GM12878 (cell line): ENCODE measurements at regions not wholly inside any gene's neighbourhood (a gene's known extent, or its start where the extent isn't known, plus 50 kb on each side); places are given as distances from the start of the nearest gene placed in this dataset.

Experiments
- ATAC-seq: fragments of 200-7000 bp; cut with Tn5 transposase; 3 replicates; pipeline ENCODE4 v1.9.1; 2020; ENCODE audit warnings: mild to moderate bottlenecking, moderate library complexity
- BruUV-seq: library from RNA; stranded (reverse); fragments of 400-500 nt; replicated peaks from 2 replicates; lab custom pipeline; 2021; lab: Mats Ljungman, UMichigan
- CTCF ChIA-PET: fragments of 300-600 bp; sonication (Branson Sonifier 250); formaldehyde crosslinking; extraction: SDS; loops from one replicate; lab custom pipeline; 2021; ENCODE audit warnings: inconsistent platforms; lab: Yijun Ruan, JAX
- POLR2A ChIA-PET: fragments of 350-600 bp; formaldehyde crosslinking; extraction: SDS; loops from one replicate; lab custom pipeline; 2021; ENCODE audit warnings: inconsistent platforms; lab: Charles Lee
- RAD21 ChIA-PET: fragments of 300-600 bp; sonication (Branson Sonifier 250); formaldehyde crosslinking; loops from one replicate; lab custom pipeline; 2023; ENCODE audit warnings: antibody characterized with exemption; ENCODE audit not compliant: unreplicated experiment; lab: Charles Lee
- SMC1A ChIA-PET: fragments of 300-600 bp; sonication (Branson Sonifier 250); formaldehyde crosslinking; loops from one replicate; lab custom pipeline; 2023; ENCODE audit not compliant: unreplicated experiment, uncharacterized antibody; lab: Charles Lee
- DNase-seq: peaks from one replicate; pipeline ENCODE4 v3.0.0-alpha.2; 2011; ENCODE audit warnings: low read depth, low spot score
- FAIRE-seq: peaks from 3 replicates; lab custom pipeline; 2011; peaks lifted over from hg19 to GRCh38; lab: Jason Lieb, UNC
- H2AFZ ChIP-seq: 2 replicates; pipeline ENCODE4 v1.6.0; 2011; ENCODE audit warnings: low read depth, low read length, control low read depth; ENCODE audit not compliant: control insufficient read depth
- H3K27ac ChIP-seq: 2 replicates; pipeline ENCODE4 v1.5.1; 2011; ENCODE audit warnings: control low read depth; ENCODE audit not compliant: control insufficient read depth, insufficient read depth
- H3K27me3 ChIP-seq, 2 experiments: replicated peaks in 1 of 2; 2 replicates each; pipeline versions ENCODE4 v1.6.0 to v1.6.1; 2011; ENCODE audit warnings: low read length in 1 of 2; ENCODE audit not compliant: control insufficient read depth in 2 of 2, insufficient read depth in 2 of 2
- H3K36me3 ChIP-seq, 2 experiments: 2 replicates each; pipeline ENCODE4 v1.5.1; 2011; ENCODE audit warnings: low read length in 1 of 2; ENCODE audit not compliant: control insufficient read depth in 2 of 2, insufficient read depth in 2 of 2
- H3K4me1 ChIP-seq: 2 replicates; pipeline ENCODE4 v1.6.1; 2011; ENCODE audit warnings: mild to moderate bottlenecking, low read length, moderate library complexity, mixed read lengths; ENCODE audit not compliant: control insufficient read depth, insufficient read depth
- H3K4me2 ChIP-seq: 2 replicates; pipeline ENCODE4 v1.6.0; 2011; ENCODE audit warnings: control low read depth; ENCODE audit not compliant: control insufficient read depth, insufficient read depth
- H3K4me3 ChIP-seq: fragments of 200-600 bp; sonication (generic); 2 replicates; pipeline ENCODE4 v1.5.1; 2016
- H3K79me2 ChIP-seq: 2 replicates; pipeline ENCODE4 v1.6.0; 2011; ENCODE audit warnings: low read length; ENCODE audit not compliant: control insufficient read depth, insufficient read depth
- H3K9ac ChIP-seq: 2 replicates; pipeline ENCODE4 v1.8.0; 2011; ENCODE audit warnings: low read length, control low read depth, mixed read lengths; ENCODE audit not compliant: control insufficient read depth, insufficient read depth
- H3K9me3 ChIP-seq: replicated peaks from 3 replicates; pipeline ENCODE4 v1.5.1; 2011; ENCODE audit warnings: mild to moderate bottlenecking, low read length; ENCODE audit not compliant: control insufficient read depth, insufficient read depth
- H4K20me1 ChIP-seq: 2 replicates; pipeline ENCODE4 v1.6.0; 2011; ENCODE audit not compliant: control insufficient read depth, insufficient read depth
- CREB1 ChIP-seq: IDR thresholded peaks from 2 replicates; pipeline ENCODE4 v1.6.1; 2012; ENCODE audit warnings: low read depth, mild to moderate bottlenecking, inconsistent platforms
- HDAC6 ChIP-seq: fragments of 200-600 bp; sonication (generic); IDR thresholded peaks from one replicate; pipeline ENCODE4 v1.8.0; 2017; ENCODE audit warnings: antibody characterized with exemption; ENCODE audit not compliant: unreplicated experiment
- HDGF ChIP-seq: fragments of 450-650 bp; IDR thresholded peaks from 2 replicates; pipeline ENCODE4 v1.6.1; 2016; ENCODE audit warnings: antibody characterized with exemption
- IRF5 ChIP-seq: fragments of 450-650 bp; IDR thresholded peaks from 2 replicates; pipeline ENCODE4 v1.6.1; 2017; ENCODE audit warnings: borderline replicate concordance
- NFXL1 ChIP-seq: fragments of 450-650 bp; IDR thresholded peaks from 2 replicates; pipeline ENCODE4 v1.6.1; 2017; ENCODE audit warnings: antibody characterized with exemption, mild to moderate bottlenecking, borderline replicate concordance
- RBBP5 ChIP-seq: fragments of 200-600 bp; sonication (generic); conservative IDR thresholded peaks from 2 replicates; pipeline ENCODE4 v1.6.1; 2016
- SUPT20H ChIP-seq: IDR thresholded peaks from 2 replicates; pipeline ENCODE4 v1.6.1; 2011; ENCODE audit warnings: low read depth, mild to moderate bottlenecking, low read length, moderate library complexity, borderline replicate concordance; ENCODE audit not compliant: control insufficient read depth
- USF2 ChIP-seq: IDR thresholded peaks from 2 replicates; pipeline ENCODE4 v1.6.1; 2011; ENCODE audit warnings: low read depth, low read length, improper control_type of control experiment, borderline replicate concordance
- YBX1 ChIP-seq: fragments of 450-650 bp; IDR thresholded peaks from 2 replicates; pipeline ENCODE4 v1.6.1; 2016; ENCODE audit warnings: antibody characterized with exemption
- ZBTB40 ChIP-seq: fragments of 450-650 bp; IDR thresholded peaks from 2 replicates; pipeline ENCODE4 v1.6.1; 2016; ENCODE audit warnings: mild to moderate bottlenecking, moderate library complexity, borderline replicate concordance
- ZZZ3 ChIP-seq: IDR thresholded peaks from 2 replicates; pipeline ENCODE4 v1.6.1; 2011; ENCODE audit warnings: low read depth; ENCODE audit not compliant: control insufficient read depth, insufficient read length
- WGBS: methylation state at CpG from one replicate; pipeline ENCODE4 v1.1.6; 2016; ENCODE audit warnings: low lambda C conversion rate; ENCODE audit not compliant: insufficient replicate concordance, insufficient coverage; ENCODE audit errors: missing lambda C conversion rate; 5-methylcytosine and 5-hydroxymethylcytosine counted together
- in situ Hi-C: fragments of 300-500 bp; cut with MboI; formaldehyde crosslinking; loops from 9 replicates; pipeline ENCODE4 v1.14.3; 2018; ENCODE audit warnings: mixed read lengths
- intact Hi-C: fragments of 100-400 bp; cut with micrococcal nuclease; formaldehyde crosslinking; loops from one replicate; pipeline ENCODE4 v1.14.2; 2022; ENCODE audit not compliant: unreplicated experiment

- no peaks in the 10 kb centered on the region for H3K27me3 ChIP-seq
- no peak for TF ChIP-seq IRF5
- no peak for TF ChIP-seq YBX1
- TF ChIP-seq SUPT20H: no peak
- no peak for TF ChIP-seq USF2
- TF ChIP-seq HDAC6: no peak
- no peak for TF ChIP-seq ZBTB40
- TF ChIP-seq NFXL1: no peak
- no peak for TF ChIP-seq RBBP5
- no peak for TF ChIP-seq ZZZ3
- no peak for TF ChIP-seq CREB1
- no peak for TF ChIP-seq HDGF
- BruUV-seq: no TSS peak
- 70% methylated on average over 25 of the region's 41 CpGs for WGBS
- H3K9me3 ChIP-seq: no peaks in the 10 kb centered on the region; the same call in 2 of the 3 replicates
- no peaks in the 10 kb centered on the region for H3K4me1 ChIP-seq
- no peak overlapping the region for H3K27ac ChIP-seq
- intact Hi-C loops: loop anchor here (2.0 kb wide), 1 partner anchor 128 kb away; no protein-coding TSS in a partner anchor
- H3K79me2 ChIP-seq: no peaks in the 10 kb centered on the region
- no peak overlapping the region for H3K4me3 ChIP-seq
- in situ Hi-C loops: no loop called here
- H2AFZ ChIP-seq: no peak overlapping the region
- ChIA-PET SMC1A (no interaction called here), RAD21 (no interaction called here), CTCF (no interaction called here), POLR2A (no interaction called here)
- H4K20me1 ChIP-seq: no peaks in the 10 kb centered on the region
- DNase-seq (no peak), ATAC-seq (no peak), FAIRE-seq (no peak)
- no peak overlapping the region for H3K9ac ChIP-seq
- H3K4me2 ChIP-seq: no peak overlapping the region
- no peaks in the 10 kb centered on the region for H3K36me3 ChIP-seq
Observed at GRCh38 chr12:39144613-39145061, 239.2 kb upstream of the CPNE8 start.
